ENCODE measurements at regions not wholly inside any gene's neighbourhood (a gene's known extent, or its start where the extent isn't known, plus 50 kb on each side); places are given as distances from the start of the nearest gene placed in this dataset.

- Histone ChIP-seq H3K4ac (ENCODE audit: low read depth, low read length) (no peak overlapping the region), H4K8ac (replicated peaks; ENCODE audit: insufficient read length, low read depth, low read length) (no peak overlapping the region), H3K23me2 (ENCODE audit: insufficient read length, low read depth, low read length, poor library complexity, severe bottlenecking) (no peaks in the 10 kb centered on the region), H3K9me3 (ENCODE audit: control insufficient read depth, low read depth, low read length) (peaks cover 5% of the 10 kb centered on the region), H2AFZ (ENCODE audit: low read length) (no peak overlapping the region), H2BK15ac (ENCODE audit: low read depth, low read length) (no peak overlapping the region), H2BK120ac (ENCODE audit: low read depth, low read length, poor library complexity, severe bottlenecking) (no peak overlapping the region), H3K79me1 (ENCODE audit: insufficient read depth, low read depth, low read length, poor library complexity, severe bottlenecking) (no peaks in the 10 kb centered on the region), H4K5ac (ENCODE audit: insufficient read length, low read depth, low read length) (no peak overlapping the region), H3K14ac (ENCODE audit: insufficient read depth, low read length) (no peak overlapping the region), H3K56ac (ENCODE audit: insufficient read length, low read depth, low read length) (no peak overlapping the region), H3K27ac (ENCODE audit: insufficient read length, low read depth, low read length) (no peak overlapping the region), H3K79me2 (ENCODE audit: insufficient read depth, low read length) (no peaks in the 10 kb centered on the region), H2BK20ac (ENCODE audit: low read depth, low read length, poor library complexity, severe bottlenecking) (no peak overlapping the region), H2BK5ac (ENCODE audit: insufficient read length, low read length) (no peak overlapping the region), H3K18ac (ENCODE audit: insufficient read length, low read depth, low read length) (no peak overlapping the region), H4K20me1 (ENCODE audit: control insufficient read depth, insufficient read depth, insufficient read length) (no peaks in the 10 kb centered on the region), H2BK12ac (ENCODE audit: insufficient read length, low read depth, low read length) (no peak overlapping the region), H3T11ph (ENCODE audit: low read length) (no peak overlapping the region), H2AK5ac (ENCODE audit: insufficient read length, low read length) (no peak overlapping the region), H4K91ac (ENCODE audit: insufficient read length, low read depth, low read length) (no peak overlapping the region), H3K4me2 (ENCODE audit: insufficient read depth, insufficient read length, low read length) (no peak overlapping the region), H3K4me1 (ENCODE audit: insufficient read depth, low read length) (no peaks in the 10 kb centered on the region), H3K23ac (ENCODE audit: insufficient read length, low read depth, low read length) (no peak overlapping the region), H3K9ac (ENCODE audit: extremely low read depth, insufficient read length, low read length) (no peak overlapping the region), H3K27me3 (ENCODE audit: insufficient read depth, low read length) (no peaks in the 10 kb centered on the region)
- Mint-ChIP-seq H3K4me1 (peaks cover 7 to 14% of the 10 kb centered on the region in 2 experiments), H3K4me3 (no peak overlapping the region), H3K27ac (no peak overlapping the region), H3K27me3 (ENCODE audit: low read depth) (peaks cover 22% of the 10 kb centered on the region), H3K9me3 (peaks cover 4 to 9% of the 10 kb centered on the region in 2 experiments; a peak in 4 of 5 replicates), H3K36me3 (ENCODE audit: insufficient read depth in 1 of 3, low read depth in 3 of 3) (0 out of 7 replicates have a peak, but pooled peaks cover 0 to 4% (median 0%) of the 10 kb centered on the region in 3 experiments)
- no peak for TF ChIP-seq CTCF (conservative IDR thresholded peaks at IDR 0.05)
- no CpG with 5 or more reads among the region's 4 CpGs for WGBS (ENCODE audit: extremely low coverage, insufficient read length, low lambda C conversion rate)
- DNase-seq: no peak
These were observed 60.7 kb upstream of the RBM19 start for GRCh38 chr12:114026805-114027204.
